ENCODE measurements at regions not wholly inside any gene's neighbourhood (a gene's known extent, or its start where the extent isn't known, plus 50 kb on each side); places are given as distances from the start of the nearest gene placed in this dataset.

- no peak for DNase-seq (ENCODE audit: low spot score)
These were observed 75.8 kb upstream of the SOD3 start for GRCh38 chr4:24719615-24720014.

DNA sequence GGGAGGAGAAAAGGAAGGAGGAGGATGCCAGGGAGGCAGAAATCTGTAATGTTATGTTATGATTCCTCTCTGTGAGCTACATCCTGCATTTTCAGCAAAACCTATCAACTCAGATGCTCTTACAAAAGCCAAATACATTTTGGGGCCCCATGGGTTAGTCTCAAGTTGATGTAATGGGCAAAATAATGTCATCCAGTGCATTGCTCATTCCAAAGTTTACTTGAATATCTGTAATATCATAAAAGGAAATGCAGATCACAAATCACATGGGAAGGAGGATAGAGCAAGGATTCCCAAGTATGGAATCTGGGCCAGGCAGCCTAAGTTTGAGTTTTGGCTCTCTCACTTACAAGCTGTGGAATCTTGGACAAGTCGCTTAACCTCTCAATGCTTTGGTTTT lies 74.9 kb upstream of the SOD3 start:
- no peak for DNase-seq (ENCODE audit: low spot score)

- DNase-seq (ENCODE audit: low spot score) = no peak
These were observed 74.4 kb upstream of the SOD3 start for GRCh38 chr4:24720979-24721378.

DNA sequence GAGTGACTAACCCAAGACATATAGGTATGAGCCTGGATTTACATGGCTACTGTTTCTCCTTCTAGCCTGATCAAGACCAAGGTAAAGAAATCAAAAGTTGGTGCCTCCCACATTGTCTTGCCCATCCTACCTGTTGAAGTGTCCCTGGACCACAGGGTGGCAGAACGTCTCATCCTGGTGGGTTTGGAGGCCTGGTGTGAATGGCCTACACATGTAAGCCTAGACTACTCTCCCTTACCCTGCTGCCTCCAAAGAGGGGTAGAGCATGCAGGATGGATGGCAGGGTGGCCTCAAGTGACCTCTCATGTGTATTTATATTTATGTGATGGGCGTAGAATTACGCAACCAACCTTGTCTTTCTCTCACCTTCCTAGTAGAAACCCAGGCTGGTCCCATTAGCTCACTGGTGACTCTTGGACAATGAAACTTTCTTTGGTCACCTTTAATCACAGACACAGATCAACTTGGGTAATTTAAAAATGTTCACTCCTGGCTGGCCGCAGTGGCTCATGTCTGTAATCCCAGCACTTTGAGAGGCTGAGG lies 73.3 kb upstream of the SOD3 start:
- DNase-seq (ENCODE audit: low spot score) = no peak

- no peak for DNase-seq (ENCODE audit: low spot score)
These were observed 67.8 kb upstream of the SOD3 start for GRCh38 chr4:24727390-24728224.

DNA sequence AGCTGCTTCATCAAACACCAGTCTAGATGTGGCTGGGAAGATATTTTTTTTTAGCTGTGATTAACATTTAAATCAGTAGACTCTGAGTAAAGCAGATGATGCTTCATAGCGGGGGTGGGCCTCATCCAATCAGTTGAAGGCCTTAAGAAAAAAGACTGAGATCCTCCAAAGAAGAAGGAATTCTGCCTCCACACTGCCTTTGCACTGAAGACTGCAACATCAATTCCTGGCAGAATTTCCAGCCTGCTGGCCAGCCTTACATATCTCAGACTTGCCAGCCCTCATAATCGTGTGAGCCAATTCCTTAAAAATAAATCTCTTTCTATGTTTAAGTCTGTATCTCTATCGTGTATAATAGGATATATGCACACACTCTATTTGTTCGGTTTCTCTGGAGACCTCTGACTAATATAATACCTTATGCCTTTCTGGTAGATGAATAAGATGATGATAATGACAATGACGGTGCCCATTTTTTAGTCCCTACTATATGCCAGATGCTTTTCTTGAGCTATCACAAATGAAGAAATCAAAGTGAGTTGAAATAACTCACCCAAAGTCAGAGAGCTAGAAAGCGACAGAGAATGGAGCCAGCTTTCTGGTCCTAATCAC lies 66.1 kb upstream of the SOD3 start:
- DNase-seq (ENCODE audit: low spot score) = no peak

DNA sequence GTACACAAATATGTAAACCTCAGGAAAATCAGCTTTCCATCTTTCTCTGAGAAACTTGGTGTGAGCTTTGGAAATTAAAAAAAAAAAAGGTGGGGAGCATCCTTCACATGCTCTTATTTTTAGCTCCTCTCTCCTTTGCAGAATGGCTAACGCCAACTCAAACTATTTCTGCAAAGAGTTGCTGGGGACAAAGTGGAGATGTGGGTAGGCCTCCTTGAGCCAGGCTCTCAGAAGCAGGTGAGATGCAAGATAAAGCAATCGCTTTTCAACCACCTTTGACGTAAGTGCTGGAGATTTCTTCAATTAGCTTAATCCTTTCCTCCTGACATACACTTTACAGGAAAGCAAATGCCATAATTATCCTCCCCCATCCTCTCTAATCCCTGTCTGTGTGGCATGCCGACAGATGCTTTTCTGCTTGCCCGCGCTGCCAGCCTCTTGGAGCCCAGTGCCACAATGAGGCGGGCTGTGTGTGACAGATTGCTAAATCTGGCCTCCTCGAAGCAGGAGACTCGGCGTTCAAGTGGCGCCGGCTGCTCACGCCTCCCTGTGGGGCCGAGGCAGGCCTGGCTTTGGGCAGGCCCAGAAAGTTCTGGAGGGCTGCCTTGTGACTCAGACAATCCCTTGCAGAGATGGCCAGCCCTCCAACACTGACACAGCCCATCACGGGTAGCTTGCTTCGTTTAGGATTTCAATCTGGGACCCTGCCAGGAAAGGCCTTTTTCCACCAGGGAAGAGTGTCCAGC lies 64.9 kb upstream of the SOD3 start:
- DNase-seq (ENCODE audit: low spot score) = no peak

GRCh38 chr4:24731448-24731847 lies 63.9 kb upstream of the SOD3 start:
- DNase-seq (ENCODE audit: low spot score) = no peak

GRCh38 chr4:24734511-24734910 lies 60.9 kb upstream of the SOD3 start:
- DNase-seq (ENCODE audit: low spot score) = no peak

GRCh38 chr4:24736066-24736465 lies 59.3 kb upstream of the SOD3 start:
- DNase-seq (ENCODE audit: low spot score) = no peak

DNA sequence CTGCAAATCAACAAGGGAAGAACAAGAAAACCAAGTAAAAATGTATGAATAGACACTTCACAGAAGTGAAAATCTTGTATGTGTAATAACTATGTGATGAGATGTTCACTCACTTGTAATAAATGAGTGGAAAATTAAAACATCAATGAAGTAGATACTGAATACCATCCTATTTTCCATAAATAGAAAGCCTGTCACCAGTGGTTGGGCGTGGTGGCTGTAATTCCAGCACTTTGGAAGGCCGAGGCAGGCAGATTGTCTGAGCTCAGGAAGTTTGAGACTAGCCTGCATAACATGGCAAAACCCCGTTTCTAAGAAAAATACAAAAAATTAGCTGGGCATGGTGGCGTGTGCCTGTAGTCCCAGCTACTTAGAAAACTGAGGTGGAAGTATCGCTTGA lies 53.5 kb upstream of the SOD3 start:
- DNase-seq (ENCODE audit: low spot score) = no peak

DNA sequence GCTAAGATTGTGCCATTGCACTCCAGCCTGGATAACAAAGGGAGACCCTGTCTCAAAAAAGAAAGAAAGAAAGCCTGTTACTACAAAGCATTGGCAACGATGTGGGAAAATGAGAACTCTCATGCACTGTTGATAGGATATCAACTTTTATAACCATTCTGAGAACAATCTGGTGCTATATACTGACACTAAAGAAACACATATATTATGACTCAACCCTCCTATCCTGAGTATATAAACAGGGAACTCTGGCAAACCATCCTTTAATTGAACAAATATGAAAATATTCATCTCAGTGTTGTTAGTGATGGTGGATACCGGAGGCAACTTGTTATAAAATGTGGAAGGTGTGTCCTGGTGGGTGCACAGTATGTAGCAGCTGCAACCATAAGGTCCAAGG lies 53.0 kb upstream of the SOD3 start:
- no peak for DNase-seq (ENCODE audit: low spot score)

GRCh38 chr4:24742773-24743172 lies 52.6 kb upstream of the SOD3 start:
- no peak for DNase-seq (ENCODE audit: low spot score)

DNA sequence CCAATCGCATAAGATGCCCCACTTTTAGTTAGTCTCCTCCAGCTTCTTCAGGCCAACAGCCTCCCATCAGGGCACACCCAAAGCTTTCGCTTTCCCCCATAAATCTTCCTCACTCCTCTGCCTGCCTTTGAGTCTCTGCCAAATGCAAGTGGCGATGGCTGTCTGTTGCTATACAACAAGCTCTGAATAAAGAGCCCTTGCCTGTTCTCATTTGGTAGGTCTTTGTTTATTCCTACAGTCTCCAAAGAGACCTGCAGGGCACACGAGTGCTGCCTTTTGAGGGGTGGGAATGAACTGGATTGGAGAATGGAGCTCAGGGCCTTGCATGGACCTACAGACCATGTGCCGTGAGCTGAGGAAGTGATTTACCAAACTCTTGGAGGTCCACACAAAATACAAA lies 52.2 kb upstream of the SOD3 start:
- DNase-seq (ENCODE audit: low spot score) = no peak

- no peak for DNase-seq (ENCODE audit: low spot score)
These were observed 51.4 kb upstream of the SOD3 start for GRCh38 chr4:24743927-24744326.

DNA sequence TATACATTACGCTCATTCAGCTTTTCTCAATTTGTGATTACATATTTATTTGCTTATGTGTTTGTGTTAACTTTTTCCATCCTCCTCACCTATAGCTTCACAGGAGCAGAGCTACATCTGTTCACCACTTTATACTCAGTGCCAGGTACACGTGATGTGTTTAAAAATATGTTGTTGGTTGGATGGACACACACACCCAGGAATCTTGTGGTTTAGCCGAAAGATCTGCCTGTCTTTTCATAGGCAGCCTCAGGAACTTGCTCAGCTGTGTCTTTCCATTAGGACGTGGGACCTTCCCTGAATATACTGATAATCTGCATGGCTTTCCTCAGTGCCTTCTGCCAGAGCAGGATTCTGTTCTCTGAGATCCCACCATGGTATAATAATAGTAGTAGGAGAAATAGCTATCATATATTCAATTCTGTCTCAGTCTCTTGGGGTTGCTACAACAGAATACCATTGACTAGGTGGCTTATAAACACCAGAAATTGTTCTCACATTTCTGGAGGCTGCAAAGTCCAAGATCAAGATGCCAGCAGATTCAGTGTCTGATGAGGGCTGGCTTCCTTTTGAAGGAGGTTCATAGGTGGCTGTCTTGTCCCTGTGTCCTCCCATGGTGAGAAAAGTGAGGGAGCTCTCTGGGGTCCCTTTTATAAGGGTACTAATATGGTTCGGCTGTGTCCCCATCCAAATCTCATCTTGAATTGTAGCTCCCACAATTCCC lies 50.0 kb upstream of the SOD3 start:
- no peak for DNase-seq (ENCODE audit: low spot score)

Data from globus pallidus (tissue), 1 donor.